IMR-90 (cell line): ENCODE measurements at regions not wholly inside any gene's neighbourhood (a gene's known extent, or its start where the extent isn't known, plus 50 kb on each side); places are given as distances from the start of the nearest gene placed in this dataset.

Experiments
- CEBPB ChIP-seq: IDR thresholded peaks from 2 replicates; pipeline ENCODE4 v1.6.1; 2012; ENCODE audit warnings: low read depth, low read length, improper control_type of control experiment
- MAZ ChIP-seq: IDR thresholded peaks from 2 replicates; pipeline ENCODE4 v1.6.1; 2012; ENCODE audit warnings: low read depth, mild to moderate bottlenecking, low read length, improper control_type of control experiment, moderate library complexity, borderline replicate concordance
- POLR2A ChIP-seq: IDR thresholded peaks from 2 replicates; pipeline ENCODE4 v1.6.1; 2012; ENCODE audit warnings: mild to moderate bottlenecking, low read depth, low read length
- TF ChIP-seq, protein P1 (sequence below): conservative IDR thresholded peaks from 2 replicates; pipeline ENCODE4 v1.5.1; 2012; ENCODE audit warnings: mild to moderate bottlenecking, low read depth, low read length, improper control_type of control experiment

DNA sequence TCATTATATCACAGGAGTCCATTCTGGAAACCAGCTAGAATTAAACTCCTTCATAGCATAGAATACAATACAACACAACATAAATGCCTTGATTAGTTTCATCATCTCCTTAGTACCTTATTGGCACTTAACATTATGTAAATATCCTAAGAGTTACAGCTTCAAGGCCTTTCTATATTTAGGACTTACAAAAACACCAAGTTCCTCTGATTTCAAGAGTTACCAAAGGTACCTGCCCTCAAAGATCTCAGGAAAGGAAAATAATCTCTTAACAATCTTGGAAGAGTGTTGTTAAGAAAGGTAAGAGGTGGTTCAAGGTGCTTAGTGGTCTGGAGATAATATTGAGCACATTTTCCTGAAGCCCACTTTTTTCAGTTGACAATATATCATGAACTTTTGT, 477.7 kb downstream of the IGSF11 start:
- TF ChIP-seq CEBPB (no peak), MAZ (no peak), POLR2A (no peak)
- TF ChIP-seq, protein P1, sequence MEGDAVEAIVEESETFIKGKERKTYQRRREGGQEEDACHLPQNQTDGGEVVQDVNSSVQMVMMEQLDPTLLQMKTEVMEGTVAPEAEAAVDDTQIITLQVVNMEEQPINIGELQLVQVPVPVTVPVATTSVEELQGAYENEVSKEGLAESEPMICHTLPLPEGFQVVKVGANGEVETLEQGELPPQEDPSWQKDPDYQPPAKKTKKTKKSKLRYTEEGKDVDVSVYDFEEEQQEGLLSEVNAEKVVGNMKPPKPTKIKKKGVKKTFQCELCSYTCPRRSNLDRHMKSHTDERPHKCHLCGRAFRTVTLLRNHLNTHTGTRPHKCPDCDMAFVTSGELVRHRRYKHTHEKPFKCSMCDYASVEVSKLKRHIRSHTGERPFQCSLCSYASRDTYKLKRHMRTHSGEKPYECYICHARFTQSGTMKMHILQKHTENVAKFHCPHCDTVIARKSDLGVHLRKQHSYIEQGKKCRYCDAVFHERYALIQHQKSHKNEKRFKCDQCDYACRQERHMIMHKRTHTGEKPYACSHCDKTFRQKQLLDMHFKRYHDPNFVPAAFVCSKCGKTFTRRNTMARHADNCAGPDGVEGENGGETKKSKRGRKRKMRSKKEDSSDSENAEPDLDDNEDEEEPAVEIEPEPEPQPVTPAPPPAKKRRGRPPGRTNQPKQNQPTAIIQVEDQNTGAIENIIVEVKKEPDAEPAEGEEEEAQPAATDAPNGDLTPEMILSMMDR: no peak
